Right lobe of liver (tissue), 6 donors: ENCODE measurements at regions not wholly inside any gene's neighbourhood (a gene's known extent, or its start where the extent isn't known, plus 50 kb on each side); places are given as distances from the start of the nearest gene placed in this dataset.

Experiments used
- ATAC-seq, 4 donors: fragments of 200-7000 bp; cut with Tn5 transposase; one replicate each; pipeline ENCODE4 v1.9.1; 2020; ENCODE audit warnings: mild to moderate bottlenecking in 4 of 4, moderate library complexity in 4 of 4
- DNase-seq, 3 donors: peaks; one replicate each; pipeline ENCODE4 v3.0.0-alpha.2; 2020
- H3K27ac ChIP-seq, 3 donors: fragments of 200-600 bp; one replicate each; pipeline ENCODE4 v1.8.0; 2022
- H3K27me3 ChIP-seq, 2 donors: fragments of 200-600 bp; one replicate each; pipeline ENCODE4 v1.8.0; 2022
- H3K36me3 ChIP-seq, 4 donors: fragments of 200-600 bp; sonication (generic) in 1 of 4; one replicate each; pipeline versions ENCODE4 v1.5.1 to v1.8.0; 2017 to 2022; ENCODE audit warnings: control low read depth in 1 of 4
- H3K4me1 ChIP-seq, 4 donors: fragments of 200-600 bp; sonication (generic) in 1 of 4; one replicate each; pipeline versions ENCODE4 v1.5.1 to v1.8.0; 2017 to 2022; ENCODE audit warnings: control low read depth in 1 of 4
- H3K4me3 ChIP-seq, 3 donors: fragments of 200-600 bp; one replicate each; pipeline ENCODE4 v1.8.0; 2022
- H3K9me3 ChIP-seq, 4 donors: fragments of 200-600 bp; sonication (generic) in 1 of 4; one replicate each; pipeline versions ENCODE4 v1.5.1 to v1.8.0; 2017 to 2022; ENCODE audit warnings: control low read depth in 1 of 4
- POLR2A ChIP-seq: fragments of 450-650 bp; IDR thresholded peaks from one replicate; pipeline ENCODE4 v1.6.1; 2017; ENCODE audit warnings: antibody characterized with exemption, mild to moderate bottlenecking
- WGBS: methylation state at CpG from one replicate; pipeline ENCODE4 v1.1.6; 2018; ENCODE audit warnings: low coverage, low lambda C conversion rate; ENCODE audit not compliant: insufficient coverage; ENCODE audit errors: missing lambda C conversion rate; 5-methylcytosine and 5-hydroxymethylcytosine counted together
- intact Hi-C, 2 donors: fragments of 100-400 bp; cut with DNase I; formaldehyde crosslinking; loops; one replicate each; pipeline versions ENCODE4 v1.11.2 to v1.14.1; 2022
- TF ChIP-seq, protein P1 (sequence below), 4 donors: fragments of 200-600 bp in 3 of 4; fragments of 450-650 bp in 1 of 4; IDR thresholded peaks; one replicate each; pipeline versions ENCODE4 v1.5.1 to v1.8.0; 2016 to 2022; ENCODE audit warnings: antibody characterized with exemption in 4 of 4, mild to moderate bottlenecking in 2 of 4
- donor health status: DM: no; HTN: yes; CAD: no.
- donor health status: DM: no; HTN: no; CAD: no.
- donor health status: DM: no; HTN: no; CAD: no.
- donor health status: DM: no; HTN: yes; CAD: no.
- donor health status: DM: no; HTN: yes; CAD: no.

DNA sequence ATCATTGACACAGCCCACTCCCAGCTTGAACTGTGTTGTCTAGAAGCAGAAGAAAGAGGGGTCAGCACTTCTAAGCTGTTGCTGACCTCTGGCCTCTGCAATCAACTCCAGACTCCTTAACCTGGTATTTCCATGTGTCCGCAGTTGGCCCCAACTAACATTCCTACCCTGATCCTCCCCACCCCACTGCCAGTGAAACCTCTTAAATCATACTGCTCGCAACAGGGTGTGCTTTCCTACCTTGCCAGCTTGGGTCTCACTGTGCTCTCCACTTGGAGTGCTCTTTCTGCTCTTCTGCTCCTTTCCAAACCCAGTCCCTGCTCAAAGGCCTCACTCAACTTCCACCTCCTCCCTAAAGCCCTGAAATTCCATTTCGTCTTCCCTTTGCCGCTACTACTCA lies 52.3 kb upstream of the RPS6KA3 start:
- Histone ChIP-seq H3K36me3 (no peaks in the 10 kb centered on the region), H3K4me1 (no peaks in the 10 kb centered on the region), H3K9me3 (no peaks in the 10 kb centered on the region), H3K27me3 (no peaks in the 10 kb centered on the region), H3K4me3 (no peak overlapping the region), H3K27ac (no peak overlapping the region)
- ATAC-seq: no peak
- WGBS: 81% methylated on average over 4 of the region's 4 CpGs
- intact Hi-C loops: no loop called here
- TF ChIP-seq POLR2A: no peak
- TF ChIP-seq, protein P1, sequence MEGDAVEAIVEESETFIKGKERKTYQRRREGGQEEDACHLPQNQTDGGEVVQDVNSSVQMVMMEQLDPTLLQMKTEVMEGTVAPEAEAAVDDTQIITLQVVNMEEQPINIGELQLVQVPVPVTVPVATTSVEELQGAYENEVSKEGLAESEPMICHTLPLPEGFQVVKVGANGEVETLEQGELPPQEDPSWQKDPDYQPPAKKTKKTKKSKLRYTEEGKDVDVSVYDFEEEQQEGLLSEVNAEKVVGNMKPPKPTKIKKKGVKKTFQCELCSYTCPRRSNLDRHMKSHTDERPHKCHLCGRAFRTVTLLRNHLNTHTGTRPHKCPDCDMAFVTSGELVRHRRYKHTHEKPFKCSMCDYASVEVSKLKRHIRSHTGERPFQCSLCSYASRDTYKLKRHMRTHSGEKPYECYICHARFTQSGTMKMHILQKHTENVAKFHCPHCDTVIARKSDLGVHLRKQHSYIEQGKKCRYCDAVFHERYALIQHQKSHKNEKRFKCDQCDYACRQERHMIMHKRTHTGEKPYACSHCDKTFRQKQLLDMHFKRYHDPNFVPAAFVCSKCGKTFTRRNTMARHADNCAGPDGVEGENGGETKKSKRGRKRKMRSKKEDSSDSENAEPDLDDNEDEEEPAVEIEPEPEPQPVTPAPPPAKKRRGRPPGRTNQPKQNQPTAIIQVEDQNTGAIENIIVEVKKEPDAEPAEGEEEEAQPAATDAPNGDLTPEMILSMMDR (IDR thresholded peaks at IDR 0.05): no peak
- no peak for DNase-seq

DNA sequence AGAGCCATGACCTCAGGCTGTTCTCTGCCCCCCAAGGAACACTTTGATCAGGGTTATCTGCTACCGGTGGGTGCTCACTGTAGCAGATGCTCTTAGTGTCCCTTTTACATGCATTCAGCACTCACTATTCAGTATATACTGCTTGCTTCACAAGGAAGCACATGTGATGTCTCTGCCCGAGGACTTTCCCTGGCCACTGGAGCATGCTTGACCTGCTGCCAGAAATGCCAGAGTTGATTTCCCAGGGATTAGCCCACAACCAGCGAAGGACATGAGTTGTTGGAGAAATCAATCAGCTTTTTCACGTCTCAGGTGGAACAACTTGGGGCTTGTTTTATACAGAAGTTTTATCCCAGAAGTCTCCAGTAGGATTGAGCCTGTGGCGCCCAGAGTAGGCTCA lies 51.2 kb upstream of the RPS6KA3 start:
- TF ChIP-seq POLR2A: no peak
- TF ChIP-seq, protein P1 (IDR thresholded peaks at IDR 0.05): no peak
- Histone ChIP-seq H3K9me3 (no peaks in the 10 kb centered on the region), H3K4me1 (no peaks in the 10 kb centered on the region), H3K27ac (no peak overlapping the region), H3K27me3 (no peaks in the 10 kb centered on the region), H3K36me3 (no peaks in the 10 kb centered on the region), H3K4me3 (no peak overlapping the region)
- intact Hi-C loops: no loop called here
- ATAC-seq (peak in 2 of 4 donors; percentile 51 to 65), DNase-seq (no peak)
- 43% methylated on average over 4 of the region's 5 CpGs for WGBS
